GM23338 (cell line): ENCODE measurements at regions not wholly inside any gene's neighbourhood (a gene's known extent, or its start where the extent isn't known, plus 50 kb on each side); places are given as distances from the start of the nearest gene placed in this dataset.

ENCODE experiments used
- ATAC-seq: fragments of 200-7000 bp; cut with Tn5 transposase; 3 replicates; pipeline ENCODE4 v1.9.1; 2020
- DNase-seq: peaks from one replicate; pipeline ENCODE4 v3.0.0-alpha.2; 2015; ENCODE audit warnings: low spot score
- H2AFZ ChIP-seq: fragments of 200-600 bp; sonication (generic); 2 replicates; pipeline ENCODE4 v1.8.0; 2016; ENCODE audit warnings: antibody characterized with exemption, mild to moderate bottlenecking, moderate library complexity
- H3F3A ChIP-seq: fragments of 200-600 bp; sonication (generic); replicated peaks from 2 replicates; pipeline ENCODE4 v1.8.0; 2017; ENCODE audit warnings: antibody characterized with exemption, mixed run types, low read depth
- H3K27ac ChIP-seq: fragments of 200-600 bp; sonication (generic); 2 replicates; pipeline ENCODE4 v1.6.1; 2016; ENCODE audit warnings: low read depth
- H3K27me3 ChIP-seq: fragments of 200-600 bp; sonication (generic); 2 replicates; pipeline ENCODE4 v1.8.0; 2016; ENCODE audit warnings: mild to moderate bottlenecking, mixed run types, moderate library complexity; ENCODE audit not compliant: insufficient read depth
- H3K36me3 ChIP-seq: fragments of 200-600 bp; sonication (generic); 2 replicates; pipeline ENCODE4 v1.8.0; 2016; ENCODE audit warnings: mild to moderate bottlenecking; ENCODE audit not compliant: insufficient read depth
- H3K4me1 ChIP-seq: fragments of 200-600 bp; sonication (generic); 2 replicates; pipeline ENCODE4 v1.8.0; 2016; ENCODE audit warnings: mild to moderate bottlenecking, moderate library complexity; ENCODE audit not compliant: insufficient read depth
- H3K4me2 ChIP-seq: fragments of 200-600 bp; sonication (generic); 2 replicates; pipeline ENCODE4 v1.7.1; 2017; ENCODE audit warnings: mixed run types
- H3K4me3 ChIP-seq: fragments of 200-600 bp; sonication (generic); 2 replicates; pipeline ENCODE4 v1.6.1; 2016; ENCODE audit warnings: mixed run types
- H3K79me2 ChIP-seq: fragments of 200-600 bp; sonication (generic); replicated peaks from 2 replicates; pipeline ENCODE4 v1.8.0; 2017; ENCODE audit warnings: mild to moderate bottlenecking; ENCODE audit not compliant: insufficient read depth
- H3K9me2 ChIP-seq: fragments of 200-600 bp; sonication (generic); 2 replicates; pipeline ENCODE4 v1.8.0; 2017; ENCODE audit not compliant: insufficient read depth
- H4K20me1 ChIP-seq: fragments of 200-600 bp; sonication (generic); replicated peaks from 2 replicates; pipeline ENCODE4 v1.8.0; 2017; ENCODE audit warnings: mild to moderate bottlenecking; ENCODE audit not compliant: insufficient read depth
- H3K27ac Mint-ChIP-seq: 2 replicates; pipeline ENCODE4 v1.8.0; 2020; ENCODE audit warnings: inconsistent platforms, mild to moderate bottlenecking, moderate library complexity, mixed read lengths
- H3K27me3 Mint-ChIP-seq: 3 replicates; pipeline ENCODE4 v1.8.0; 2022; ENCODE audit warnings: low read depth, mild to moderate bottlenecking, moderate library complexity, mixed read lengths, inconsistent platforms; ENCODE audit not compliant: insufficient read depth, poor library complexity
- H3K36me3 Mint-ChIP-seq: 3 replicates; pipeline ENCODE4 v1.8.0; 2021; ENCODE audit warnings: low read depth, mild to moderate bottlenecking, inconsistent platforms, moderate library complexity, mixed read lengths
- H3K4me1 Mint-ChIP-seq: 3 replicates; pipeline ENCODE4 v1.8.0; 2020; ENCODE audit warnings: mild to moderate bottlenecking, inconsistent platforms, mixed read lengths
- H3K4me3 Mint-ChIP-seq: 3 replicates; pipeline ENCODE4 v1.8.0; 2021; ENCODE audit warnings: moderate library complexity, mild to moderate bottlenecking, inconsistent platforms, mixed read lengths
- H3K9me3 Mint-ChIP-seq: 3 replicates; pipeline ENCODE4 v1.8.0; 2020; ENCODE audit warnings: moderate library complexity, mild to moderate bottlenecking, inconsistent platforms, mixed read lengths
- CREB1 ChIP-seq: fragments of 250-450 bp; sonication (Bioruptor Pico); IDR thresholded peaks from 2 replicates; pipeline ENCODE4 v1.5.0; 2020; ENCODE audit warnings: low read depth, mild to moderate bottlenecking, moderate library complexity
- CTCF ChIP-seq, 2 experiments: fragments of 200-600 bp in 1 of 2; sonication (generic) in 1 of 2; conservative IDR thresholded peaks; 2 replicates each; pipeline versions ENCODE4 v1.5.1 to v1.6.1; 2016 to 2017; ENCODE audit warnings: antibody characterized with exemption in 2 of 2, low read depth in 2 of 2, mild to moderate bottlenecking in 2 of 2, moderate library complexity in 1 of 2
- ETS1 ChIP-seq: IDR thresholded peaks from 2 replicates; pipeline ENCODE4 v1.6.1; 2016; ENCODE audit warnings: antibody characterized with exemption
- EZH2phosphoT487 ChIP-seq: fragments of 200-600 bp; sonication (generic); IDR thresholded peaks from one replicate; pipeline ENCODE4 v1.8.1; 2018; ENCODE audit warnings: antibody characterized with exemption; ENCODE audit not compliant: unreplicated experiment
- JUNB ChIP-seq: IDR thresholded peaks from one replicate; pipeline ENCODE4 v1.6.1; 2016; ENCODE audit warnings: antibody characterized with exemption; ENCODE audit not compliant: unreplicated experiment
- NANOG ChIP-seq: IDR thresholded peaks from 2 replicates; pipeline ENCODE4 v1.6.1; 2016; ENCODE audit warnings: antibody characterized with exemption, borderline replicate concordance
- POLR2AphosphoS5 ChIP-seq: IDR thresholded peaks from 2 replicates; pipeline ENCODE4 v1.6.1; 2016; ENCODE audit warnings: antibody characterized with exemption, low read depth
- ZNF114 ChIP-seq: fragments of 250-450 bp; sonication (Bioruptor Pico); IDR thresholded peaks from 2 replicates; pipeline ENCODE4 v1.5.0; 2020; ENCODE audit warnings: mild to moderate bottlenecking, moderate library complexity

- no peak for TF ChIP-seq POLR2AphosphoS5
- no peak for TF ChIP-seq CREB1 (CRISPR knock-in tag)
- no peak for TF ChIP-seq ETS1
These were observed 360.5 kb upstream of the ALCAM start (continued) for GRCh38 chr3:105006164-105006563.

GRCh38 chr3:105013657-105014056, 353.1 kb upstream of the ALCAM start:
- H3K36me3 ChIP-seq = no peaks in the 10 kb centered on the region
- H3K36me3 Mint-ChIP-seq = peaks cover 4% of the 10 kb centered on the region; the same call in 1 of the 3 replicates

More at GRCh38 chr3:105013657-105014056, 353.1 kb upstream of the ALCAM start:
- Mint-ChIP-seq H3K4me1 (peaks cover 31% of the 10 kb centered on the region), H3K27me3 (no peaks in the 10 kb centered on the region), H3K9me3 (0 out of 3 replicates have a peak, but pooled peaks cover 3% of the 10 kb centered on the region), H3K27ac (peak overlapping the region; percentile 65), H3K4me3 (no peak overlapping the region; the same call in 2 of the 3 replicates)
- Histone ChIP-seq H3K4me2 (peak overlapping the region; percentile 16), H3K27ac (peak overlapping the region; percentile 47), H2AFZ (no peak overlapping the region), H3K79me2 (no peaks in the 10 kb centered on the region), H3K27me3 (no peaks in the 10 kb centered on the region), H3K9me2 (no peaks in the 10 kb centered on the region), H3F3A (no peaks in the 10 kb centered on the region), H3K4me3 (0 out of 2 replicates have a peak overlapping the region, but pooled peaks have one; percentile 3), H4K20me1 (no peaks in the 10 kb centered on the region), H3K4me1 (peaks cover 34% of the 10 kb centered on the region)
- DNase-seq (peak; percentile 20), ATAC-seq (peak; percentile 83)
- TF ChIP-seq EZH2phosphoT487 (no peak), CTCF (conservative IDR thresholded peaks at IDR 0.05; ENCODE audit: low read depth in 2 of 2) (no peak), JUNB (no peak), ZNF114 (CRISPR knock-in tag) (no peak), POLR2AphosphoS5 (peak; percentile 25; the same call in 1 of the 2 replicates), NANOG (peak; percentile 80; the same call in 1 of the 2 replicates), ETS1 (no peak)
